ENCODE measurements at regions not wholly inside any gene's neighbourhood (a gene's known extent, or its start where the extent isn't known, plus 50 kb on each side); places are given as distances from the start of the nearest gene placed in this dataset.

- TF ChIP-seq CTCF (IDR thresholded peaks at IDR 0.05) (no peak), POLR2A (IDR thresholded peaks at IDR 0.05; ENCODE audit: low read depth) (no peak)
Measured at GRCh38 chr6:4396044-4396443, 260.7 kb upstream of the ECI2 start.
